ENCODE measurements at regions not wholly inside any gene's neighbourhood (a gene's known extent, or its start where the extent isn't known, plus 50 kb on each side); places are given as distances from the start of the nearest gene placed in this dataset.

DNA sequence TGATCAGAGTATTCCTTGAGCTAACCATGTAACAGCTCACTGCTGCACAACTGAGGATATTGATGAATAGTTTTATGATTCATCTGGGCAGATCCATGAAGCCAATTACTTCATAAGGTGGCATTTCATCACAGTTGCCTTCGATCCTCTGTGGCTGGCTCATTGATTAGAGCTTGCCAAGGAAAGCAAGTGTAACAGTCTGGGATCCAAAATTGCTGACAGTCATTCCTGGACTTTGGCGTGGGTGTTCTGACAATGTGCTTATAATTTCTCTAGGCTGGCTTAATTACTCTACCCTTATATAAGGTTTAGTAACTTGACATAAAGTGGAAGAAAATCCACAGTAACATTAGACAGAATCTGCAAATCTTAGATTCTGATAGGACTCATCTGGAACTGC, 551.3 kb upstream of the CDH4 start:
- DNase-seq = no peak
- H3K27me3 ChIP-seq (ENCODE audit: insufficient read depth) = no peaks in the 10 kb centered on the region
- H3K4me2 ChIP-seq = no peak overlapping the region
- H3K27ac ChIP-seq (ENCODE audit: low read depth in 2 of 2, low read length in 1 of 2) = no peak overlapping the region
- POLR2A ChIA-PET = no interaction called here
- TF ChIP-seq TCF12 (IDR thresholded peaks at IDR 0.05) (no peak), GATA2 (CRISPR knock-in tag; IDR thresholded peaks at IDR 0.05) (no peak), RXRA (IDR thresholded peaks at IDR 0.05; ENCODE audit: borderline replicate concordance, low read depth) (no peak), NFIC (IDR thresholded peaks at IDR 0.05; ENCODE audit: borderline replicate concordance) (no peak), GABPA (IDR thresholded peaks at IDR 0.05; ENCODE audit: low read depth) (no peak), MEF2A (IDR thresholded peaks at IDR 0.05; ENCODE audit: borderline replicate concordance, low read depth) (no peak), RAD21 (IDR thresholded peaks at IDR 0.05; ENCODE audit: low read length) (no peak), EZH2phosphoT487 (IDR thresholded peaks at IDR 0.05; ENCODE audit: borderline replicate concordance, low read depth) (no peak), SMC3 (IDR thresholded peaks at IDR 0.05; ENCODE audit: low read depth, low read length) (no peak), USF1 (IDR thresholded peaks at IDR 0.05; ENCODE audit: borderline replicate concordance, low read depth) (no peak), FOSL2 (IDR thresholded peaks at IDR 0.05; ENCODE audit: borderline replicate concordance, low read depth) (no peak), RCOR1 (IDR thresholded peaks at IDR 0.05; ENCODE audit: low read length) (no peak), ELF1 (IDR thresholded peaks at IDR 0.05) (no peak), USF2 (IDR thresholded peaks at IDR 0.05; ENCODE audit: borderline replicate concordance, low read depth, low read length) (no peak), FOXM1 (IDR thresholded peaks at IDR 0.05; ENCODE audit: low read depth) (no peak)
- TF ChIP-seq, protein P1, sequence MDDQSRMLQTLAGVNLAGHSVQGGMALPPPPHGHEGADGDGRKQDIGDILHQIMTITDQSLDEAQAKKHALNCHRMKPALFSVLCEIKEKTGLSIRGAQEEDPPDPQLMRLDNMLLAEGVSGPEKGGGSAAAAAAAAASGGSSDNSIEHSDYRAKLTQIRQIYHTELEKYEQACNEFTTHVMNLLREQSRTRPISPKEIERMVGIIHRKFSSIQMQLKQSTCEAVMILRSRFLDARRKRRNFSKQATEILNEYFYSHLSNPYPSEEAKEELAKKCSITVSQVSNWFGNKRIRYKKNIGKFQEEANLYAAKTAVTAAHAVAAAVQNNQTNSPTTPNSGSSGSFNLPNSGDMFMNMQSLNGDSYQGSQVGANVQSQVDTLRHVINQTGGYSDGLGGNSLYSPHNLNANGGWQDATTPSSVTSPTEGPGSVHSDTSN (IDR thresholded peaks at IDR 0.05) = no peak
- TF ChIP-seq, protein P2, sequence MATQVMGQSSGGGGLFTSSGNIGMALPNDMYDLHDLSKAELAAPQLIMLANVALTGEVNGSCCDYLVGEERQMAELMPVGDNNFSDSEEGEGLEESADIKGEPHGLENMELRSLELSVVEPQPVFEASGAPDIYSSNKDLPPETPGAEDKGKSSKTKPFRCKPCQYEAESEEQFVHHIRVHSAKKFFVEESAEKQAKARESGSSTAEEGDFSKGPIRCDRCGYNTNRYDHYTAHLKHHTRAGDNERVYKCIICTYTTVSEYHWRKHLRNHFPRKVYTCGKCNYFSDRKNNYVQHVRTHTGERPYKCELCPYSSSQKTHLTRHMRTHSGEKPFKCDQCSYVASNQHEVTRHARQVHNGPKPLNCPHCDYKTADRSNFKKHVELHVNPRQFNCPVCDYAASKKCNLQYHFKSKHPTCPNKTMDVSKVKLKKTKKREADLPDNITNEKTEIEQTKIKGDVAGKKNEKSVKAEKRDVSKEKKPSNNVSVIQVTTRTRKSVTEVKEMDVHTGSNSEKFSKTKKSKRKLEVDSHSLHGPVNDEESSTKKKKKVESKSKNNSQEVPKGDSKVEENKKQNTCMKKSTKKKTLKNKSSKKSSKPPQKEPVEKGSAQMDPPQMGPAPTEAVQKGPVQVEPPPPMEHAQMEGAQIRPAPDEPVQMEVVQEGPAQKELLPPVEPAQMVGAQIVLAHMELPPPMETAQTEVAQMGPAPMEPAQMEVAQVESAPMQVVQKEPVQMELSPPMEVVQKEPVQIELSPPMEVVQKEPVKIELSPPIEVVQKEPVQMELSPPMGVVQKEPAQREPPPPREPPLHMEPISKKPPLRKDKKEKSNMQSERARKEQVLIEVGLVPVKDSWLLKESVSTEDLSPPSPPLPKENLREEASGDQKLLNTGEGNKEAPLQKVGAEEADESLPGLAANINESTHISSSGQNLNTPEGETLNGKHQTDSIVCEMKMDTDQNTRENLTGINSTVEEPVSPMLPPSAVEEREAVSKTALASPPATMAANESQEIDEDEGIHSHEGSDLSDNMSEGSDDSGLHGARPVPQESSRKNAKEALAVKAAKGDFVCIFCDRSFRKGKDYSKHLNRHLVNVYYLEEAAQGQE (IDR thresholded peaks at IDR 0.05; ENCODE audit: low read depth, low read length) = no peak
- no peak overlapping the region for H3K4me3 ChIP-seq (ENCODE audit: low read depth in 2 of 2, low read length in 1 of 2)
- H2AFZ ChIP-seq (ENCODE audit: low read depth) = no peak overlapping the region
- H3K4me1 ChIP-seq (ENCODE audit: control insufficient read depth in 1 of 2, insufficient read depth in 2 of 2, low read depth in 1 of 2, low read length in 1 of 2) = no peaks in the 10 kb centered on the region
- no peaks in the 10 kb centered on the region for H3K9me3 ChIP-seq
- H3K9ac ChIP-seq = no peak overlapping the region
- no peaks in the 10 kb centered on the region for H3K79me2 ChIP-seq (ENCODE audit: insufficient read depth)
- no peaks in the 10 kb centered on the region for H3K36me3 ChIP-seq (replicated peaks in 1 of 2; ENCODE audit: control insufficient read depth in 1 of 2, insufficient read depth in 2 of 2, low read length in 1 of 2)
- WGBS (ENCODE audit: low lambda C conversion rate) = 56% methylated on average over 2 of the region's 2 CpGs
- no peaks in the 10 kb centered on the region for H3F3A ChIP-seq (replicated peaks; ENCODE audit: insufficient read depth)
- H4K20me1 ChIP-seq (ENCODE audit: insufficient read depth) = no peaks in the 10 kb centered on the region
- H3K9me2 ChIP-seq = no peaks in the 10 kb centered on the region
- CTCF ChIA-PET = interaction anchor here (1.3 kb wide), 1 partner anchor 490 kb away, joined by 4 read pairs; no protein-coding TSS in a partner anchor

Data from SK-N-SH (cell line).